ENCODE measurements at regions not wholly inside any gene's neighbourhood (a gene's known extent, or its start where the extent isn't known, plus 50 kb on each side); places are given as distances from the start of the nearest gene placed in this dataset.

- Mint-ChIP-seq H3K9me3 (no peaks in the 10 kb centered on the region; a peak in 1 of 5 replicates), H3K27me3 (ENCODE audit: low read depth) (peaks cover 10% of the 10 kb centered on the region), H3K27ac (no peak overlapping the region; a peak in 2 of 7 replicates), H3K4me3 (no peak overlapping the region), H3K36me3 (ENCODE audit: insufficient read depth in 1 of 3, low read depth in 3 of 3) (peaks cover 0 to 2% (median 0%) of the 10 kb centered on the region in 3 experiments; a peak in 1 of 7 replicates), H3K4me1 (peaks cover 6 to 9% of the 10 kb centered on the region in 2 experiments)
- Histone ChIP-seq H2BK120ac (ENCODE audit: low read depth, low read length, poor library complexity, severe bottlenecking) (no peak overlapping the region), H3T11ph (ENCODE audit: low read length) (no peak overlapping the region), H2AK5ac (ENCODE audit: insufficient read length, low read length) (no peak overlapping the region), H3K4me2 (ENCODE audit: insufficient read depth, insufficient read length, low read length) (no peak overlapping the region), H4K91ac (ENCODE audit: insufficient read length, low read depth, low read length) (no peak overlapping the region), H3K4ac (ENCODE audit: low read depth, low read length) (no peak overlapping the region), H2AFZ (ENCODE audit: low read length) (no peak overlapping the region), H3K14ac (ENCODE audit: insufficient read depth, low read length) (no peak overlapping the region), H3K9ac (ENCODE audit: extremely low read depth, insufficient read length, low read length) (no peak overlapping the region), H2BK15ac (ENCODE audit: low read depth, low read length) (no peak overlapping the region), H4K20me1 (ENCODE audit: control insufficient read depth, insufficient read depth, insufficient read length) (no peaks in the 10 kb centered on the region), H3K18ac (ENCODE audit: insufficient read length, low read depth, low read length) (no peak overlapping the region), H3K23me2 (ENCODE audit: insufficient read length, low read depth, low read length, poor library complexity, severe bottlenecking) (no peaks in the 10 kb centered on the region), H3K9me3 (ENCODE audit: control insufficient read depth, low read depth, low read length) (no peaks in the 10 kb centered on the region), H2BK12ac (ENCODE audit: insufficient read length, low read depth, low read length) (no peak overlapping the region), H4K8ac (replicated peaks; ENCODE audit: insufficient read length, low read depth, low read length) (no peak overlapping the region), H3K23ac (ENCODE audit: insufficient read length, low read depth, low read length) (no peak overlapping the region), H3K4me1 (ENCODE audit: insufficient read depth, low read length) (no peaks in the 10 kb centered on the region), H2BK20ac (ENCODE audit: low read depth, low read length, poor library complexity, severe bottlenecking) (no peak overlapping the region), H4K5ac (ENCODE audit: insufficient read length, low read depth, low read length) (no peak overlapping the region), H2BK5ac (ENCODE audit: insufficient read length, low read length) (no peak overlapping the region), H3K56ac (ENCODE audit: insufficient read length, low read depth, low read length) (no peak overlapping the region), H3K79me2 (ENCODE audit: insufficient read depth, low read length) (no peaks in the 10 kb centered on the region), H3K79me1 (ENCODE audit: insufficient read depth, low read depth, low read length, poor library complexity, severe bottlenecking) (no peaks in the 10 kb centered on the region), H3K27ac (ENCODE audit: insufficient read length, low read depth, low read length) (no peak overlapping the region), H3K27me3 (ENCODE audit: insufficient read depth, low read length) (no peaks in the 10 kb centered on the region)
- WGBS (ENCODE audit: extremely low coverage, insufficient read length, low lambda C conversion rate): no CpG with 5 or more reads among the region's 24 CpGs
- no peak for DNase-seq
- TF ChIP-seq CTCF (conservative IDR thresholded peaks at IDR 0.05): no peak
Observed at GRCh38 chr13:111514610-111515306, 194.3 kb downstream of the TEX29 start.
